Mesodermal cell (in vitro differentiated cells): ENCODE measurements at regions not wholly inside any gene's neighbourhood (a gene's known extent, or its start where the extent isn't known, plus 50 kb on each side); places are given as distances from the start of the nearest gene placed in this dataset.

Experiments used
- H3K27ac ChIP-seq: 2 replicates; pipeline ENCODE4 v1.7.0; 2013; ENCODE audit warnings: mild to moderate bottlenecking, low read depth, low read length, moderate library complexity; ENCODE audit not compliant: severe bottlenecking
- H3K36me3 ChIP-seq: 2 replicates; pipeline ENCODE4 v1.7.1; 2013; ENCODE audit warnings: mild to moderate bottlenecking, low read length, moderate library complexity; ENCODE audit not compliant: control insufficient read depth, insufficient read depth
- H3K4me1 ChIP-seq: one replicate; pipeline ENCODE4 v1.7.1; 2013; ENCODE audit warnings: mild to moderate bottlenecking, low read length; ENCODE audit not compliant: insufficient read depth, control insufficient read depth, poor library complexity, severe bottlenecking
- H3K4me3 ChIP-seq: 2 replicates; pipeline ENCODE4 v1.7.0; 2013; ENCODE audit warnings: low read length, control low read depth, mild to moderate bottlenecking; ENCODE audit not compliant: insufficient read depth, poor library complexity, severe bottlenecking; ENCODE audit errors: extremely low read depth
- H3K9me3 ChIP-seq: 2 replicates; pipeline ENCODE4 v1.7.1; 2013; ENCODE audit warnings: mild to moderate bottlenecking, low read length, moderate library complexity; ENCODE audit not compliant: control insufficient read depth
- WGBS, 2 experiments: methylation state at CpG; one replicate each; pipeline ENCODE4 v1.1.5; 2013; ENCODE audit warnings: missing lambda C conversion rate in 2 of 2; ENCODE audit not compliant: insufficient coverage in 2 of 2; 5-methylcytosine and 5-hydroxymethylcytosine counted together

DNA sequence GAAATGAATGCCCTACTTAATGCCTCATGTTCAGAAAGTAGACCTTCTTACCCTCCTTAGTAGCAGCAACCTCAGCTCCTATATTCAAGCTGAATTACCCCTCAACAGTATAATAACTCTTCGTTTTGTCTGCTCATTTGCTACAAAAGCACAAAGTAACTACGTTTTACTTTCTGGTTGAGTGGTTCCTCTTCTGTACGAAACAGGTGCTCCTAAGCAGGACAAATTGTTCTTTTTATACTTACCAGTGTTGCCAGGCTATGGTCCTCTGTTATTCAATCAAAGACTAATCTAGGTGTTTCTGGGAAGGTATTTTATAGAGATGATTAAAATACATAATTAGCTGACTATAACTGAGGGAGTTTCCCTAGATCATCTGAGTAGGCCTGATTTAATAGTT is 484.2 kb upstream of the ADAMTS5 start:
- WGBS, 2 experiments, result 92 to 94% methylated on average over 2 of the region's 3 CpGs
- Histone ChIP-seq H3K36me3 (no peaks in the 10 kb centered on the region), H3K9me3 (no peaks in the 10 kb centered on the region), H3K27ac (no peak overlapping the region), H3K4me1 (no peaks in the 10 kb centered on the region), H3K4me3 (no peak overlapping the region)

DNA sequence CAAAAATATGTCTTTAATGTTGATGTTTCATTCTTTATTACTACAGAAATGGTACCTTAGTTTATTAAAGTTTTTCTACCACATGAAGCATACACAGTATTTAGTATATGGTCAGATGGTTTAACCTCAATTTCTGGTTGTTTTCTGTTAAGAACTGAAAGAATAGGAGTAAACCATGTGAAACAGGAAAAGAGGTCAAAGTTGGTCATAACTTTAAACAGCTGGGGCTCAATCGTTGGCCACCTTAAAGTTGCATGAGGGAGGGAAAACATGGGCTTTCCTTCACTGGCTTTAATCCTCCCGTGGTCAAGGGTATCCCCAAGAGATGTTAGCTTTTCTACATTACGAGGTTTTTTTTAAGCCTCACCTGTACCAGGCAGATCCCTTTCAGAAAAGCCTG is 483.3 kb upstream of the ADAMTS5 start:
- WGBS, 2 experiments, result 63 to 90% methylated on average over 1 to 3 of the region's 3 CpGs
- H3K4me1 ChIP-seq, result no peaks in the 10 kb centered on the region
- H3K36me3 ChIP-seq, result no peaks in the 10 kb centered on the region

DNA sequence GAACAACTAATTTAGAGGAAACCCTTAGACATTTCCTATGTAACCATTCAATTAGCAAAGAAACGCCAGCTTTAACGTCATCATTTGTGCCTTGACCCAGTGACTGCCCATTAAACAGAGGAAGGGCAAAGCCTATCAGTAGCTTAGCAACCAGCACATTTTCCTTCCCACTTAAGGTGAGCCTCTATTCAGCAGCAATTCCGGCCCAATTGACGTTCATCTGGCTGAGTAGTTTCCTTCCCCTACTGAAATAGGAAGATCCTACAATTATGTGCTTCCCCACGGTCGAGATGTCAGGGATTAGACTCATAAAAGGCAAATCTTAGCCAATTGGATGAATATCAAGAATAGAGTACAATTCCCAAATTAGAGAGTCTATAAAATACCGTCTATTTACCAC is 482.1 kb upstream of the ADAMTS5 start:
- Histone ChIP-seq H3K9me3 (no peaks in the 10 kb centered on the region), H3K27ac (no peak overlapping the region), H3K4me3 (no peak overlapping the region), H3K4me1 (no peaks in the 10 kb centered on the region), H3K36me3 (no peaks in the 10 kb centered on the region)
- WGBS, 2 experiments, result 77 to 79% methylated on average over 2 to 4 of the region's 7 CpGs

More for the DNA sequence above, 483.3 kb upstream of the ADAMTS5 start:
- Histone ChIP-seq H3K27ac (no peak overlapping the region), H3K9me3 (no peaks in the 10 kb centered on the region), H3K4me3 (no peak overlapping the region)

DNA sequence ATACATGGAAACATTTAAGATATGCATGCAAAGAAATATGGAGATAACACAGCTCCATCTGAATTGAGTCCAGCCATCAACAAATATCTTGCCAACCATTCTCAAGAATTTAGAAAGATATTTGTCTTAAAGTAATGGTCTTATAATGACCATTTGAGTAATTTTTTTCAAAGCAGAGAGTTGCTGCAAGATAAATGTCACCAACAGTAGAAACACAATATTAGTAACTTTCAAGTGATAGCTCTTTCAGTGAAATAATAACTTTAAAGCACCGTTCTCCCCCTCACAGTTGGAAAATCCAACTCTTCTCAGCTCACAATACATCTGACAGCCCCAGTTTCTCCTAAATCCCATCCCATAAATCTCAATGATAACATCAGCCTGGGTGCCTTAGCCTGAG is 481.0 kb upstream of the ADAMTS5 start:
- Histone ChIP-seq H3K4me3 (no peak overlapping the region), H3K27ac (no peak overlapping the region), H3K9me3 (no peaks in the 10 kb centered on the region), H3K36me3 (no peaks in the 10 kb centered on the region), H3K4me1 (no peaks in the 10 kb centered on the region)
- 100% methylated on average over 1 of the region's 1 CpG; no CpG with 5 or more reads in 1 of the 2 experiments for WGBS, 2 experiments

DNA sequence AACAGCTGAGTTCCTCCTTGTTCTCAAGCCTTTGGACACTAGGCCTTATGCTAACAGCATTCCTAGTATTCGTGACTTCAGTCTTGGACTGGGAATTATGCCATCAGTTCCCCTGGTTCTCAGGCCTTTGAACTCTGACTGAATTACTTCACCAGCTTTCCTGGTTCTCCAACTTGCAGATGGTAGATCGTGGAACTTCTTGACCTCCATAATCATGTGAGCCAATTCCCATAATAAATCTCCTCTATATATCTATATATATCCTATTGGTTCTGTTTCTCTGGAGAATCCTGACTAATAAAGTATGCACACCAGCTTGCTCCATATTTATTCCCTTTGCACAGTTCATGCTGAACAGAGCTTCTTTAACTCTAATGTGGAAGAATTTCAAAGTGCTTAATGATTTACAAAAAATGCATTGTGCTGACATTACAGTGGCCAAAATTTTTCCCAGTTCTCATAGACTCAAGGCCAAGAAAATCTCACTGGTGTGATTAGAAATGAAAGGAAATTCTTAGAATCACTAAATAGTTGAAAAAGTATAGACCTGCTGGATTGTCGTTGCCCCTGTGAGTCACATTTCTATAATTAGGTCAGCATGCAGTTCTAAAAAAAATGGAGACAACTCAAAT is 462.9 kb upstream of the ADAMTS5 start:
- no peak overlapping the region for H3K27ac ChIP-seq
- no peaks in the 10 kb centered on the region for H3K36me3 ChIP-seq
- WGBS, 2 experiments, result 88 to 92% methylated on average over 1 of the region's 3 CpGs
- peaks cover 7% of the 10 kb centered on the region for H3K4me1 ChIP-seq
- H3K9me3 ChIP-seq, result no peaks in the 10 kb centered on the region
- no peak overlapping the region for H3K4me3 ChIP-seq

DNA sequence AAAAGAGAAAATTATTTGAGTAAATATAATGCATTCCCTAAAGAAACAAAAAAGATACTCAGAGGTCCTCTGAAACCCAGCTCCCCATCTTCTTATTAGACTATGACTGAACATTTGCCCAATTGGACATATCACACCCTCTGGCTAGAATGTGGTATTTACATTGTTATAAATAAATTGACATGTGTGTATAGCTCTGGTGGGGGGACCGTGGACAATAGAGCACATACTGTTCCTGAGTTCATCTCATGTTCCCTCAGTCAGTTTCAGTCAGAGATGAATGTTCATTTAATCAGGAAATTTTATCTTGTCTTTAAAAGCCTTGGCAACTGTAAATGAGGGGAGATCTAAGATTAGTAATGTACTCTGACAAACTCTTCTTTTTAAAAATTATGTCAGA is 459.3 kb upstream of the ADAMTS5 start:
- peaks cover 21% of the 10 kb centered on the region for H3K4me1 ChIP-seq

DNA sequence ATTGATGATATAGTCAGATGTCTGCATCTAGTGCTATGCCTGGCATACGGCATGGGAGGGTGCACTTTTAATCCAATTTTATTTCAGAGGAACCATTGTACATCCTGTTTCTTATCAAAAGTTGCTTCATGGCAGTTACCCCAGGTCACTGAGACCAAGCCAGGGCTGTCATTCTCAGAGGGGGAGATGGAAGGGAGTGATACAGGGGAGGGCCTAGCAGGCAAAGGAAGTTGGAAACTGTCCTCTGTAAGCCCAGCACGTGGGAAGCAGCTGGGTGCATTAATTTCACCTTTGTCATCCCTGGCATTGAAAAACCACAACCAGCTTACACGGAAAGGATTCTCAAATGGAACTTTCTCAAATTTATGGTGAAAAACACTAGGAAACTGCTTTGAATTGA is 458.7 kb upstream of the ADAMTS5 start:
- Histone ChIP-seq H3K27ac (peak overlapping the region; percentile 95), H3K36me3 (no peaks in the 10 kb centered on the region), H3K4me1 (peaks cover 21% of the 10 kb centered on the region), H3K9me3 (no peaks in the 10 kb centered on the region), H3K4me3 (no peak overlapping the region)
- WGBS, 2 experiments, result 57 to 80% methylated on average over 2 of the region's 3 CpGs

More for the DNA sequence above, 459.3 kb upstream of the ADAMTS5 start:
- no peak overlapping the region for H3K27ac ChIP-seq
- H3K9me3 ChIP-seq, result no peaks in the 10 kb centered on the region
- no CpG with 5 or more reads among the region's 1 CpG for WGBS, 2 experiments
- no peak overlapping the region for H3K4me3 ChIP-seq
- no peaks in the 10 kb centered on the region for H3K36me3 ChIP-seq

DNA sequence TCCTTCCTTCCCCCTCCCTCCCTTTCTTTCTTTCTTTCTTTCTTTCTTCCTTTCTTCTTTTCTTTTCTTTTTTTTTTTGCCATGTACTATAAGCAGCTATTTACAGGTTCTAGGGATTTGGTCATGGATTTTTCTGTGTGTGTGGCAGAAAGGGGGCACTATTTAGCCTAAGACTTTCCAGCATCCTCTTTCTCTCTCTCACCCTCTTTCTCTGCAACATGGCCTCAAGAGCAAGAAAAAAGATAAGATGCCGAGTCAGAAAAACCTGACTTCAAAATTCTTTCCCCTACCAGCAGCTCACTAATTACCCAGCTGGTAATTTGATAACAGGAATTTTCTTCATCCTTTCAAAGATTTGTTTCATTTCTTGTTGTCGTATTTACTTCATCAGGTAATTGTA is 458.3 kb upstream of the ADAMTS5 start:
- Histone ChIP-seq H3K4me3 (no peak overlapping the region), H3K27ac (peak overlapping the region; percentile 95), H3K36me3 (no peaks in the 10 kb centered on the region), H3K9me3 (no peaks in the 10 kb centered on the region), H3K4me1 (peaks cover 21% of the 10 kb centered on the region)
- WGBS, 2 experiments, result 80% methylated on average over 1 of the region's 2 CpGs; no CpG with 5 or more reads in 1 of the 2 experiments

DNA sequence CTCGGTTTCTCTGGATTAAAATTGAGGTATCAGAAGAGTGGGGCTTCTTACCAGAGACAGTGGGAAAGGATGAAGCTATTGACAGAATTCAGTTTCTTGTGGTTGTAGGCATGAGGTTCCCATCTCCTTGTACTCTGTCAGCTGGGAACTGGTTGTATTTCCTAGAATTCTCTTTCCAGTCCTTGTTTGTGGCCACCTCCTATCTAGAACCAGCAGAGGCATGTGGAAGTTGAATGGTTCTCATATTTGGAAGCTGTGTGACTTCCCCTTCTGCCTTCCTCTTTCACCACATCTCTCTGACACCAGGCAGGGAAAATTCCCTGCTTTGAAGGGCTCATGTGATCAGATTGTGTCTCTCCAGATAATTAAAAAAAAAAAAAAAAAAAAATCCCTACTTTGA is 457.7 kb upstream of the ADAMTS5 start:
- peaks cover 21% of the 10 kb centered on the region for H3K4me1 ChIP-seq
- 82 to 91% methylated on average over 1 of the region's 1 CpG for WGBS, 2 experiments

DNA sequence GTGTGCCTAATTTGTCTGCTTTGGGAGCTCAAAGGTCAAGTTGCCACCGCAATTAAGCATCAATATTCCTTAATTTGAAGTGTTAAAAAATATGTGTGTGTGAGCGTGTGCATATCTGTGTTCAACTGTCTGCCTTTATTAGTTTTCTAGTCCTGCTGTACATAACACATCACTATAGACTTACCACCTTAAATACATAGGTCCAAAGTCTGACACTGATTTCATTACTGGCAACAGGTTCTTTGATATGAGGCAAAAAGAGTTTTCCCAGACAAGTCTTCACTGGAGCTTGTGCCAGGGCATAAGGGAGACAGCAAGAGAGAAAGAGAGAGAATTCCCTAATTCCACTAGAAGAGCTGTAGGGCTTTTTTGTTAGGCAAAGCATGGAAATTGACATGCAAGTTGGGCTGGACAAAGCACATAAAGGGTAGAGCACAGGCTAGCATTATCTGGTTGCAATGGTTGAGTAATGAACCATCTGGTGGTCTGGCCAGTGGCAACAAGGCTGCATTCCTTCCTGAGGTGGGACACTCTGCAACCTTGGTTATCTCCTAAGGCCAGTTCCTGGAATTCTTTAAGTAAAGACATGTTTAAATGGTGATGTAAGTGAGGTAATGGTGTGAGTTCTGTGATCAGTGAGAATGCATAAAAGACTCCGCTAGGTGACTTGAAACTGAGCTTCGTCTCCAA is 457.2 kb upstream of the ADAMTS5 start:
- Histone ChIP-seq H3K4me3 (no peak overlapping the region), H3K27ac (peak overlapping the region; percentile 95), H3K9me3 (no peaks in the 10 kb centered on the region), H3K4me1 (peaks cover 21% of the 10 kb centered on the region), H3K36me3 (no peaks in the 10 kb centered on the region)
- WGBS, 2 experiments, result 95 to 96% methylated on average over 2 to 3 of the region's 4 CpGs

More for the DNA sequence above, 457.7 kb upstream of the ADAMTS5 start:
- no peaks in the 10 kb centered on the region for H3K36me3 ChIP-seq
- H3K4me3 ChIP-seq, result no peak overlapping the region
- peak overlapping the region; percentile 95 for H3K27ac ChIP-seq
- H3K9me3 ChIP-seq, result no peaks in the 10 kb centered on the region

DNA sequence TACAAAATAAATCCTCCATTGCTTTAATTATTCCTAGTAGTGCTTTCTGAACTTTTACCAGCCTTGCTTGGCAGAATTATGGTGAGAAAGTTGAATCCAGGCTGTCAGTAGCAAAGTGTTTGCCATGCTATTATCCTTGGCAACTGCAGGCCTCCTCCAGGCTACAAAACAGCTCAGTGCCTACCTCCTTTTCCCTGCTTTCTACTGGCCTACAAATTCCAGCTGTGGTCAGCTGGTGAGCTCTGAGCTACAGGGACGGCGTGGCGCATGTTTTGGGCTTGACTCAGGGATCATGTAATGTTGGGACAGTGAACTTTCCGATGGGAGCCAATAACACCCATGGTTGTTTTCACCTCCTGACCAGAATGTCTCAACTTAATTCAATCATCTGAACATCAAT is 456.1 kb upstream of the ADAMTS5 start:
- Histone ChIP-seq H3K4me3 (no peak overlapping the region), H3K4me1 (peaks cover 21% of the 10 kb centered on the region), H3K27ac (peak overlapping the region; percentile 95), H3K9me3 (no peaks in the 10 kb centered on the region), H3K36me3 (no peaks in the 10 kb centered on the region)
- 67 to 69% methylated on average over 1 to 3 of the region's 4 CpGs for WGBS, 2 experiments
